Kidney (tissue), 13 donors: ENCODE measurements at regions not wholly inside any gene's neighbourhood (a gene's known extent, or its start where the extent isn't known, plus 50 kb on each side); places are given as distances from the start of the nearest gene placed in this dataset.

Experiments used
- DNase-seq, 5 donors: peaks; one replicate each; pipeline ENCODE4 v3.0.0-alpha.2; 2013 to 2020
- FAIRE-seq: peaks from 2 replicates; lab custom pipeline; 2012; peaks lifted over from hg19 to GRCh38; lab: Jason Lieb, UNC
- H3K27ac ChIP-seq, 2 donors: one replicate each; pipeline ENCODE4 v1.7.0; 2013; ENCODE audit warnings: low read depth in 2 of 2, low read length in 2 of 2, inconsistent platforms in 1 of 2
- H3K27me3 ChIP-seq: one replicate; pipeline ENCODE4 v1.7.1; 2013; ENCODE audit warnings: low read length, inconsistent platforms; ENCODE audit not compliant: control insufficient read depth, insufficient read depth
- H3K36me3 ChIP-seq, 3 donors: one replicate each; pipeline versions ENCODE4 v1.7.0 to v1.7.1; 2013; ENCODE audit warnings: low read length in 3 of 3, control low read depth in 1 of 3, inconsistent platforms in 1 of 3; ENCODE audit not compliant: insufficient read depth in 3 of 3, control insufficient read depth in 2 of 3
- H3K4me1 ChIP-seq, 3 donors: one replicate each; pipeline versions ENCODE4 v1.7.0 to v1.7.1; 2013; ENCODE audit warnings: low read length in 3 of 3, inconsistent platforms in 1 of 3, low read depth in 1 of 3; ENCODE audit not compliant: control insufficient read depth in 2 of 3, insufficient read depth in 2 of 3
- H3K4me3 ChIP-seq, 3 donors: one replicate each; pipeline versions ENCODE4 v1.7.0 to v1.8.1; 2013; ENCODE audit warnings: low read length in 3 of 3, control low read depth in 1 of 3, inconsistent platforms in 1 of 3
- H3K9ac ChIP-seq, 3 donors: one replicate each; pipeline versions ENCODE4 v1.7.0 to v1.7.1; 2013; ENCODE audit warnings: low read length in 3 of 3, control low read depth in 1 of 3, inconsistent platforms in 1 of 3
- H3K9me3 ChIP-seq, 3 donors: one replicate each; pipeline versions ENCODE4 v1.7.0 to v1.7.1; 2013; ENCODE audit warnings: low read length in 3 of 3, control low read depth in 1 of 3, inconsistent platforms in 1 of 3; ENCODE audit not compliant: control insufficient read depth in 2 of 3, insufficient read depth in 1 of 3
- intact Hi-C: fragments of 100-400 bp; cut with DNase I; formaldehyde crosslinking; loops from one replicate; pipeline ENCODE4 v1.11.1; 2022
- TF ChIP-seq, protein P1 (sequence below): IDR thresholded peaks from 3 replicates; pipeline ENCODE4 v1.5.1; 2012; ENCODE audit warnings: mild to moderate bottlenecking, moderate library complexity, borderline replicate concordance; ENCODE audit not compliant: insufficient read depth; ENCODE audit errors: extremely low read depth
- donor health status: control.
- donor health status: control.
- donor health status: control.
- donor health status: control.
- donor health status: control.
- donor health status: DM: yes; HTN: yes; CAD: no.
- donor health status: Normal renal cell carcinoma (clear cell type).

DNA sequence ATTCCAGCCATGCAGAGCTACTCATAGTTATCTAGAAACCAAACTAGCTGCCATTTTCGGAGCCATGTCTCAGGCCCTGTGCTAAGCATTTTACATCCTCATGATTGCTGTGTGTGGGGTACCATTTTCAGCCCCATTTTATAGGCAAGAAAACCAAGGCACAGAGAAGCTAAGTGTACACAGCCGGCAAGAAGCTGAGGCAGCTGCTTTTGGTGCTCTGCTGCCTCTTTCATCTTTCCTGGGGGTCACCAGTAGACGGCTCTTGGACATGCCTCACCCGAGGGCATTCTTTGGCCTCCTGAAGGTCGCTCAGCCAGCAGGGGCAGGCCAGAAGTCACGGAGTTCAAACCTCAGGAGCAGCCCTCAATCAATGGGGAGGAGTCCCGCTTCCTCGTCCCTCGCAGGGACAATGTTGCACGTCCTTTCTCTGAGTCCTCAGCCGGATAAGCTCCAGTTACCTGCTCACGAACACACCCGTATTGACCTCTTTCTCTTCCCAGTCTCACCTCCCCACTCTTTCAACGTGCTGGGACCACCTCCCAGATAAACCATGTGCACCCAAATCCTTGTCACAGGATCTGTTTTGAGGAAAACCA is 82.6 kb upstream of the BLCAP start:
- intact Hi-C loops: no loop called here

DNA sequence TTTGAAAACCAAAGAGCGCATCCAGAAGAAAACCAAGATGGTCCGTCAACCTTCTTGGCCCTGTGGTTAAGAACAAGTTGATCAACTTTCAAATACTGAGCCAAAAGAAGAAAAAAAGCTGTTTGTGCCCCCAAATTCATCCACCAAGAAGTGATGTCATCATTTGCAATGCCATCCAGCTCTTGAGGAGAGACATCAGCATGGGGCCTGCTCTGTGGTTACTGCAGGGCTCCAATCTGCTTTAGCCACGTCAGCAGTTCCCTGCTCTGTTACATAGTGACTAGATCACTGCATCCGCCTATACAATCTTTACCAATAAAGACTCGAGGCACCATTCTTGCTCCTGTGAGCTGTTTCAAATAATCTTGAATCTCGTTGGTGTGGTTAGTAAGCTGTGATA is 75.0 kb upstream of the BLCAP start:
- H3K4me3 ChIP-seq: no peak overlapping the region
- FAIRE-seq (no peak), DNase-seq (no peak)
- no peak overlapping the region for H3K9ac ChIP-seq
- H3K36me3 ChIP-seq: no peaks in the 10 kb centered on the region
- H3K27me3 ChIP-seq: no peaks in the 10 kb centered on the region
- no peaks in the 10 kb centered on the region for H3K9me3 ChIP-seq
- no peaks in the 10 kb centered on the region for H3K4me1 ChIP-seq
- TF ChIP-seq, protein P1, sequence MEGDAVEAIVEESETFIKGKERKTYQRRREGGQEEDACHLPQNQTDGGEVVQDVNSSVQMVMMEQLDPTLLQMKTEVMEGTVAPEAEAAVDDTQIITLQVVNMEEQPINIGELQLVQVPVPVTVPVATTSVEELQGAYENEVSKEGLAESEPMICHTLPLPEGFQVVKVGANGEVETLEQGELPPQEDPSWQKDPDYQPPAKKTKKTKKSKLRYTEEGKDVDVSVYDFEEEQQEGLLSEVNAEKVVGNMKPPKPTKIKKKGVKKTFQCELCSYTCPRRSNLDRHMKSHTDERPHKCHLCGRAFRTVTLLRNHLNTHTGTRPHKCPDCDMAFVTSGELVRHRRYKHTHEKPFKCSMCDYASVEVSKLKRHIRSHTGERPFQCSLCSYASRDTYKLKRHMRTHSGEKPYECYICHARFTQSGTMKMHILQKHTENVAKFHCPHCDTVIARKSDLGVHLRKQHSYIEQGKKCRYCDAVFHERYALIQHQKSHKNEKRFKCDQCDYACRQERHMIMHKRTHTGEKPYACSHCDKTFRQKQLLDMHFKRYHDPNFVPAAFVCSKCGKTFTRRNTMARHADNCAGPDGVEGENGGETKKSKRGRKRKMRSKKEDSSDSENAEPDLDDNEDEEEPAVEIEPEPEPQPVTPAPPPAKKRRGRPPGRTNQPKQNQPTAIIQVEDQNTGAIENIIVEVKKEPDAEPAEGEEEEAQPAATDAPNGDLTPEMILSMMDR: no peak
- intact Hi-C loops: no loop called here
- H3K27ac ChIP-seq: no peak overlapping the region

More for the DNA sequence above, 82.6 kb upstream of the BLCAP start:
- TF ChIP-seq, protein P1: no peak
- Histone ChIP-seq H3K27me3 (no peaks in the 10 kb centered on the region), H3K4me3 (no peak overlapping the region), H3K4me1 (no peaks in the 10 kb centered on the region), H3K36me3 (no peaks in the 10 kb centered on the region), H3K9me3 (no peaks in the 10 kb centered on the region), H3K27ac (no peak overlapping the region), H3K9ac (no peak overlapping the region)
- FAIRE-seq: no peak
- no peak for DNase-seq

DNA sequence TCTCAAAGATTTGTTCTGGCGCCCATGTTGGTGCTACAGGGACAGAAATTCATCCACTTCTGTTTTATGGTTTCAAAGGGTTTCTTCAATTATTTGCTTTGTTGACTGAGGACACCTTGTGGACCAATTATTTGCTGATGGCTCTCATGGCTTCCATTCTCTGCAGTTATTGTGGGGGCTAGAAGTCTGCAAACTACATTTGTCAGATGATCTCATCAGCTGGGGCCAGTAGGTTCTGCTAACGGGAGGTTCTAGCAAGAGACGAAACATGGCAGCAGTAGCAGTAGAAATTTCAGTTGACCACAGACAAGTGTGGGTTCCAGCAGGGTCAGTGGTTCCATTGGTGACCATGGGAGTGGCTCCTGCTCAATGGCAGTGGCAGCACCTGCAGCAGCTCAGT is 72.8 kb upstream of the BLCAP start:
- FAIRE-seq (no peak), DNase-seq (no peak)
- Histone ChIP-seq H3K36me3 (no peaks in the 10 kb centered on the region), H3K9ac (no peak overlapping the region), H3K27me3 (no peaks in the 10 kb centered on the region), H3K4me3 (no peak overlapping the region), H3K4me1 (no peaks in the 10 kb centered on the region), H3K9me3 (no peaks in the 10 kb centered on the region), H3K27ac (no peak overlapping the region)
- TF ChIP-seq, protein P1: no peak
- intact Hi-C loops: no loop called here
